ENCODE measurements at regions not wholly inside any gene's neighbourhood (a gene's known extent, or its start where the extent isn't known, plus 50 kb on each side); places are given as distances from the start of the nearest gene placed in this dataset.

DNA sequence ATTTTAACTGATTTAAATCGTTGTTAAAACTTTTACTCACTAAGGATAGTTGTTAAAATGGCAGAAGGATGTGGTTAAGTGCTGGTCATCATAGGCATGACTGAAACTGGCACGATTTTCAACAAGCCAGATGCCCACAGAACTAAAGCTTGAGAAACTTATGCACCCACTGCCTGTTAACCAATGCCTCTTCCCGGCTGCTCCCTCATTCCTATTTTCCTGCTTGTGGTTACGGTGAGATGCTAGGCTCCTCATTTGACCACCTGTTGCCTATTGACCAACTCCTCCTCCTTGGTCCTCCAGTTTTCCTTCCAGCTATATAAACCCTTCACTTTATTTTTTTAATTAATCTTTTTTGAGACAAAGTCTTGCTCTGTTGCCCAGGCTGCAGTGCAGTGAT, 238.7 kb downstream of the TFCP2L1 start:
- TF ChIP-seq POLR2A (IDR thresholded peaks at IDR 0.05) (no peak), CTCF (IDR thresholded peaks at IDR 0.05) (no peak)

Measured in stomach (tissue), 4 donors.